ENCODE measurements at regions not wholly inside any gene's neighbourhood (a gene's known extent, or its start where the extent isn't known, plus 50 kb on each side); places are given as distances from the start of the nearest gene placed in this dataset.

DNA sequence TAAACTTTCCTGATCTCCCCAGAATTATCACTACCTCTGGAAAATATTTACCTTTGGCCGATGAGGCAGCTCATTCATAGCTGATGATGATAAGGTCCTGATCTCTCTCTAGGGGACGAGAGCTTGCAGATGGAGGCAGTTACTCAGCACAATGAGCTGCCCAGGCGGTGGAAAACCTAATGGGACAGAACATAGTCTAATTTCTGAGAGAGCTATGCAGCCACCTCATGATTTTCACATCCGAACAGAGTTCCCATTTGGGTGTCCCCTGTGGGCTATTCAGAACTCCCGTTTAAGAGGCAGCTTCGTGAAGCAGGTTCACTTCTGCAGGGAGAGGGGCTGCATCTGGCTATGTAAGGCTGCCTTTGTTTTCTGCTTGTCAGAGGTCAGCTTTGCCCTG lies 724.6 kb upstream of the TMEM132C start:
- no peak for DNase-seq

DNA sequence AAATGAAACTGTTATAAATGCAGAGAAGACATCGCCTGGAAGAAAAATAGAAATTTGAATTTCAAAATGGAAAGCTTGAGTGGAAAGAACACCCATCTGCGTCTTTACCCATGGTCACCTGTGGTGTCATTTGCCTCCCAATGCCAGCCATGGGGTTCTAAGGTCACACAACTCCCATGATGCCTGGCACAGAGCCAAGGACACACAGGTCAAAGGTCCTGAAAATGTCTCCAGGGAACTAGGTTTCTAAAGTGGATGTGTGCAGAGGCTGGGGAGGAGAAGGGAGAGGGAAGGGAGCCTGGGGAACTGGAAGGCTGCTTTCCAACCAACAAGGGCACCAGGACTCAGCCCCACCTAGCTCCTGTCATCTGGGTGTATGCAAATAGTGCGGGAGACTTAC lies 724.0 kb upstream of the TMEM132C start:
- no peak for DNase-seq

DNA sequence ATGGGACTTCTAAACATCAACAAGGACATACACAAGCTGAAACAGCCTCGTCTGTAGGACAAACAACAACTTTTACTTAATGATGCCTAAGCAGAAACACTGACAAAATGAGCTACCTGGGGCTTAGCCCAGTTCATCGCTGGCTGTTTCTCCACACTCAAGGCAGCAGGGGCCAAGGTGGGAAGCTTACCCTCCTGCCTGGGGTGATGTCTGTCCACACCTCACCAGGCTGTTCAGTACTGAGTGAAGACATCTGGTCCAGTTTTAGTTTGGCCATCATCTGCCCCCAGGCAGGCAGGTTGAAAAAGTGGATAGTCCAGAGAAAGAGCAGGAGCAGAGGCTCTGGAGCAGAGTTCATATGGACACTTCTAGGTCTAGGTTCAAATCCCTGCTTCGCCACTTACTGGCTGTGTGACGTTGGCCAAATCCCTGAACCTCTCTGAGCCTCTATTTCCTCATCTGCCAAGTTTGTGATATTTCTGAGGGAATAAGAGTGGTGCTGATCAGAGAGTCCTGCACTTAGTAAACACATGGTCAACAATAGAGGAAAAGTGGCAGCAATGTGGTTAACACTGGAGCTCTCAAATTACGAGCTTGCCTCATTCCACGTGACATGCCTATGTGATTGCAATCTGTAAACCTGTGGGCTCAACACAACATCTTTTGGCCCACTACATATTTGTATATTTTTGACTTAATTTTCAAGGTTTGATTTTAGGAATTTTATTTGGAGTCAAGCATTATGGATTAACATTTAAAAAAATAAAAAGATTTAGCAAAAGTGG lies 720.1 kb upstream of the TMEM132C start:
- DNase-seq: no peak

DNA sequence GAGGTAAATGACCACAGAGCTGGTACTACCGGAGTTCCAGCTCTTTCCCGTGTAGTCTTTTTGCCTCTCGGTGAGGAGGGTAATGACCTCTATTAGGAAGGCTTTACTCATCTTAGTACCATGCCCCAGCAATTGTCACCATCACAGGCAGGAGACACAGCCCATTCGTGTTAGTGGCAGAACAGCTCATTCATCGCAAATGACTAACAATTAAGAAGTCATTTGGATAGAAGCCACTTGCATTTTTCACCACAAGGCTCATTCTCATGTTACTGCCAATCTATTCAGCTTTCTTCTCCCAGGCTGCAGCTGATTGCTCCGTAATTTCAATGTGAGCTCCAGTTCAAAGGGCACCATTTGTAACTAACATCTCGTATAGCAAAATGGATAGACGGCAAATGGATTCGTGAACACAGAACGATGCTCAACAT lies 718.8 kb upstream of the TMEM132C start:
- no peak for DNase-seq

DNA sequence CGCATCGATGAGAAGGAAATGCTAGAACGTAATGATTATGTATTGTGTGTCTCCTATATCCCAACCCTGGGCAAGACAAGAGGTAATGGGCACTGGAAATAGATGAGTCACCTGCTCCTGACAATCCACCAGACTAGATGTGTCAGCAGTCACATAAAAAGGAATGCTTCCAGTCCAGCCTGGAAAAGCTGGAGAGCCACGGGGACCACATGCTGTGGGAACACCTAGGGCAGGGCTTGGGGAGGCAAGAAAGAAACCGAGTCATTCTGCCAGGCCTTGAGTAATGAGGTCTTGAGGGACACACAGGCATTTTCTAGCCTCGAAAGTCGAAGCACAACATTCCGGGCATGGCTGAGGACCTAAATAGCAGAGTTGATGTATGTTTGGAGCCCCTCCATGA lies 716.7 kb upstream of the TMEM132C start:
- no peak for DNase-seq

DNA sequence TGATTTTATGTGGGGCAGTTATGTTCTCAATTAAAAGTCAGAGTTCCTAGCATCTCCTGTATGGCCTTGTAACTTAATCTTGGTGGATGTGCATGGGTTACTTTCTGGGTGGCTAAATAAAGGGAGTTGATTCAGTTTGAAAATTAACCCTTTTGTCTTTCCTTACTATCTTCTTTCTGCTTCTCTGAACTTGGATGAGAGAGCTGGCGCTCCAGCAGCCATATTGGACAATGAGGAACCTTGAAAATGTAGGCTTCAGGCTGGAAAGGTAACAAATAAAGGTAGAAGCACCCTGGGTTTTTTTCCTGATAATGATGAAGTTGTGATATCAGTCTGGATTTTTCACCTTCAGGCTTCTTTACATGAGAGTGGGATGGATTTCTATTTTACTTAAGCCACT lies 714.1 kb upstream of the TMEM132C start:
- no peak for DNase-seq

DNA sequence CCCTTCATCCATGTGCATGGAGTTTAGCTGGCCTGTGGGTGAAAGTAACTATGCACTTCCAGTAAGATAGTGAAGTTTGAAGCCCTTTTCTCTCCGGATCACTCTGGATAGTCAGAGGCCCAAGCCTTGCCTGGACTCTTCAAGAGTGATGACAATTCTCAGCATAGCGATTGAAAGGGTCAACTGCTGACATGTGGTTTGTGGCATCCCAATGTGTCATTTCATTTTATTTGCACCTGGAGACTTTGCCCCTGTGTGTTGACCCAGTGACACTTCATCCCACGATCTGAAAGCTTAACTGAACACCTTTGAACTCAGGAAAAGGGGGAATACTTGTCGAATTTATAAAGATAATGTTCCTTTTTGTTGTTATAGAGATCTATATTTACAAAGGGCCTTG lies 711.9 kb upstream of the TMEM132C start:
- no peak for DNase-seq

DNA sequence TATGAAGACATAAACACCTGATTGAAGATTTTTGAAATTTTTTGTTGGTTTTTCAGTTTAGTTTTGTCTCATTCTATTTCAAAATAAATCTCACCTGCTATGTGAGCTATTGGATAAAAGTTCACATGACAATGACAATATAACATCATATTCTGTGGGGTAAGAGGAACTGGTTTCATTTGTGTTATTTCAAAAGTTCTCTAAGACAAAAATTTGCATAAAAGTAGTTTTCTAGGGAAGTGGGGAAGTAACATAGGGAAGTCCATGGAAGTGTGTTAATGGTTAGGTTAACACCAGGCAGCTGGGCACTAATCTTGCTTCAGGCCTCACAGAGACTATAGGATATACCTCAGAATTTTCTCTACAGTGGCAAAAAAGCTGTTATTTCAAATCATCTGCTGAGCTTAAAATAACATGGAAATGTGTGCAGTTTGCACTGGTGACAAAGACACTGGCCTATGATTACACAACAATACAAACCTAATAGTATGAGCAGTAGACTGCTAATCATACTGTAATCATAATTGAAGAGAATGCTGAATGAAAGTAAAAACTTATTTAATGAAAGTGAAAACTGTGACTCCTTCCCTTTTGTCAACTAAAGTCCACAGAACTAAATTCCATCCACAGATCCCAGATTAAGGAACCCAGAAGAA lies 710.6 kb upstream of the TMEM132C start:
- peak; percentile 34 to 51 for DNase-seq

DNA sequence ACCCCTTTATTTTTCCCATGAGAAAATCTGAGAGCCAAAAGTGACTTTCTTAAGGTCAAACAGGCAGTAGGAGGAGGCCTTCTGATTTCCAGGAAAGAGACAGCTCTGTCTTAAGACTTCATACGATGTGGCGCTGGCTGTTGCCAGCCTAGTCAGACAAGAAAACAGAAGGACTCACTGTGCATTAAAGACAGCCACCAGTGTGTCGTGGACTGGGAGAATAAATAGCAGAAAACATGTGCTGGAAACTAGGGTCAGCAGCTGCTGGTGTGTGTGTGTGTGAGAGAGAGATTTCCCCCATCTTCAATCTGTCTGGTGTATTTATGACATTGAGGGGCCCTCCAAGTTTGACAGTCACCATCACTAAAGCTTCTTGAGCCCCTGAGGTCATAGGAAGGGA lies 708.6 kb upstream of the TMEM132C start:
- no peak for DNase-seq

DNA sequence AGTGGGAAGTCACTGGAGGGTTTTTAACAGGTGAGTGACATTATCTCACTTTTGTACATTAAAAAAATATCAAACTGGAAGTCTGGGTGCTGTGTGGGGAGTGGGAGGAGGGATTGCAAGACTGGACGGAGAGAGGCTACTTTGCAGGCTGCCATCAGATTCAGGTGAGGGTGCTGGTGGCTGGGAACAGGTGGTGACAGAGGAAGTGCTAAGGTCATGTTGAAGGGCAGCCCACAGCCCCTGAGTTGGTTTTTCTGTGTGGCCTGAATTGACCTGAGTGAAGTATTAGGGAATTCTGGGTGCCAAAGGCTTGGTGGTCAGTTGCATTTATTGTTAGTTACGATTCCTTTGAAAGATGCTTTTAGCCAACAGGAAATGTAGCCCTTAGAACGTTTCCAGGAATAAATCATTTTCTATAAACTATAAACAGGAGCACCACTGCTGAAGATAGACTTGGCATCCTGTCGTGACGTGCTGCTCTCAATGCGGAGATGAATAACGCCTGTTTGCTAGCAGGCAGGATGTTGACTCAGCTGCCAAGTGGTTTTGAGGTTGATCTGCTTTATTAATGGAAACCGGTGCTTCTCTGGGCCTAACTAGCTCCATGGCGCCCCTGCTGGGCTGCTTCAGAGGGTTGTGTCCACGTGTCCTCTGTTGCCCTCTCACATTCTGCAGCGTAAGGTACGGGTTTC lies 707.5 kb upstream of the TMEM132C start:
- peak in 1 of 2 donors; percentile 4 for DNase-seq

DNA sequence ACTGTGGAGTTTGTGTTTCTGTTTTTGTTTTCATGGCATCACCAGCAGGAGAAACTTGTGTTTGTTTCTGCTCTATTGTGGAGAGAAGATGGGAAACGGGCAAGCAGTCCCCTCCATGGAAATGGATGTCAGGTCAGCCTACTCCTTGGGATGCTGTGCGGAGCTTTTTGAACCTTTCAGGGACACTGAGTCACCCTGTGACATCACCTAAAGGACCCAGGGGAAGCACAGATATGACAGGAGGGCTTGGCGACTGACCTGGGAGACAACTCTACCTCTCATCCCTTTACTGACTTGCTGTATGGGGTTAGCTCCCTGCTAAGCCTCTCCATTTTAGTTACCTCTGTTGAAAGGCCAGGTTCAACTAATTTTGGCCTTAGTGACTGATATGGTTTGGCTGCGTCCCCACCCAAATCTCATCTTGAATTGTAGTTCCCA lies 706.9 kb upstream of the TMEM132C start:
- no peak for DNase-seq

DNA sequence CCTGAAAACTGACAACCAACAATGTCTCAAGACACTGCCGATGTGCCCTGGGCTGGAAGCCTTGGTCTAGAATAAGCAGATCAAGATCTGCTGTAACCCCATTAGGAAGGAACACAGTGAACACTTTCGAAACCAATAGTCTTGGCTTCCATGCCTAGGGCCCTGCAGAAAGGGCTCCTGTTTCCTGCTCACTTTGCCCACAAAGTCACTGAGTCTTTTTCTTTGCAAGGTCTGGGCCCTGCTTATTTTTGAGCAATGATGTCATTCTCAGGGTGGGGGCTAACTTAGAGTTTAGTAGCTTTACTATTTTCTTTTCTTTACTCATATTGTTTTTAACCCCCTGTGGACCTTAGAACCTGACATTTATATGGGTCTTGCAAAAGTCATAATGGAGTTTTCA lies 704.2 kb upstream of the TMEM132C start:
- no peak for DNase-seq

DNA sequence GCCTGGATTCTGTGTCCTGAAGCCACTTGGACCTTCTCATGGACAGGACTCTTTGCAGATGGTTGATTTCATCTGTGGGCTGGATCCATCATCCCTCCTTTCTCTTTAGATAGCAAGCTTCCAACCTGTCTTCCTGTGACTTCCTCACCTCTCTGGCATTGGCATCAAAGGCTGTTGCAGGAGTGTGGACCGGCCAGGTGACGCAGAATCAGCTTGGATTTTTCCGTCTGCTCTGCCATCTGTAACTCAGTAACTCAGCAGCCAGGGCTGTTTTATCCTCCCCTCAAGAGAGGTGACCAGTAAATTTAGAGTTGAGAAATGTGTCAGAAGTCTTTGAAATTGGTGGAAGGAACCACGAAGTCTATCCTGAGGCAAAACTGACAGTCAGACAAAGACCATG lies 701.7 kb upstream of the TMEM132C start:
- no peak for DNase-seq

DNA sequence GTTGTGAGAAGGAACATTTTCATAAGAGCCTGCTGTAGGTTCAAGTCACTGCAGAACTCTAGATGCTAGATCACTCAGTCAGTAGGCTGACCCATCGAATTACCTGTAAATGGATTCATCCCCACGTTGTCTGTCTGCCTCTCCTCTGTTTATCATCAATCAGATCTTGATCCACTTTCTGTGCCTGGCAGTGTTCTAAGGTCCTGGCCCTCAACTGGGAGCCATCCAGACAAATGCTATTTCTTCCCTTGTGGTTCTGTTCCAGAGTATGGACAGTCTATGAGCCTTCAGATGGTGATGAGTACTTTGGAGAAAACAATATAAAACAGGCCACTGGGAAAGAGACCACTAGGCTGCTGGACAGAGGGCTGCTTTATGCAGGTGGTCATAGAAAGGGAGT lies 699.4 kb upstream of the TMEM132C start:
- no peak for DNase-seq

DNA sequence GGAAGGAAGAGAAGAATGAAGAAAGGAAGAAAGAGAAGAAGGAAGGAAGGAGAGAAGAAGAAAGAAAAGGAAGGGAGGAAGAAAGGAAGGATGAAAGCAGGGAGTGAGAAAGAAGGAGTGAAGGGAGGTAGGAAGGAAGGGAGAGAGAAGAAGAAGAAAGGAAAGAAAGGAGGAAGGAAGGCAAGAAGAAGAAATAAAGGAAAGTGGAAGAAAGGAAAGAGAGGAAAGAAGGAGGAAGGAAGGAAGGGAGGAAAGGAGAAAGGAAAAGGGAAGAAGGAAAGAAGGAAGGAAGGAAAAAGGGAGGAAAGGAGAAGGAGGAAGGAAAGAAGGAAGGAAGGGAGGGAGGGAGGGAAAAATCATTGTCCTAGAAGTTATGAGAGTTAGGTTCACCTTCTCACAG lies 696.6 kb upstream of the TMEM132C start:
- no peak for DNase-seq

DNA sequence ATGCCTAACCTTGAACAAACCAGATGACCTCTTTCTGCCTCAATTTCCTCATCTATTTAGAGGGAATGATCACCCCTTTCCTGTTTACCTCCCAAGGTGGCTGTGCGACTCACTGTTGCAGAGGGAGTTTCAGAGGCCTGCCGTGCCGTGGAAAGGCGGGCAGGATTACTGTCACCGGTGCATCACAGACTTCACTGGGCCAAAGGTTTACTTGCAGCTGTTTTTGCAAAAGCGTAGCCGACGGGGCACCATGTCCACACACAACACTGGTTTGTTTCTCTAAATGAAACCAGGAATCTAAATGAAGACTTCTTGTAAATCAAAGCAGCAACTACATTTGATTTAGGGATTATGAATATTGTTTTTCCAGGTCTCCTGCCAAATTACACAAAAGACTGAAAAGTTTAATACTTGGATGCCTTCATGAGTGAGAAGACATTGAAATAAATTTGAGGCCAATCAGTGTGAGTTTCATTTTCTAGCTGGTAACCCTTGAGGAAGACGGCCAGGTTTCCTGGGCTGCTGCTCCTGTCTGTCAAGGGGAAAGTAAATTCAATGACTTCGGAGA lies 696.1 kb upstream of the TMEM132C start:
- no peak for DNase-seq

DNA sequence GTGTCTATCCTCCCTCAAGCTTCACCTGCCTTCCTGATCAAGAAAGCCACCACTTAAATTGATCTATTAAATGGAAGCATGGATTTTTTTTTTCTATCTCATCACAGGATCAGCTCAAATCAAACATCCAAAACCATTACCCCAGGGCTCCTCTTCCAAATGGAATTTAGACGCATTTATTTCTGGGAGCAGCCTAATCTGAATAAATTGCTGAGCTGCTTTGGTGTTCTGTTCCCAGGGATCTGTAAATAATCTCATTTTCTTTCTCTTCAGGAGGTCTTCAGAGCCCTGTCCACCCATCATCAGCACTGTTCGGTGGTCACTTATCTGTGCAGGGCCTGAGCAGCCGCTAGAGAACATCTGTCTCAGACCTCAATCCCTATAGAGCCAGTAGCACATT lies 695.4 kb upstream of the TMEM132C start:
- DNase-seq: no peak

DNA sequence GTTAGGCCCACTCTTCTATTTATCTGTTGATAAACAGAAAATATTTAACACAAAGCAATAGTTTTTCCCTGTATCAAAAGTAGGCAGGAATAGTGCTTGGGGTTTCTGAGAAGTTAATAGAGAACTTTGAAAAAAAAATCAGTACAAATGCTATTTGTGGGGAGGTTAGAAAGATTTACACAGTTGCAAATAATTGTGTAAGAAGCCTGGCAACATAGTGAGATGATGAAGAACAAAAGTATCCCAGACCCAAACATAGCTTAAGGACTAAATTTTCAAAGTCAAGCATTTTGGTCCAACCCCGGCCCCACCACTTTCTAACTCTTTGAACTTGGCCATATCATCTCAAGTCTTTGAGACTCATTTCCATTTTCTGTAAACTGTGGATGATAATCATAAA lies 687.5 kb upstream of the TMEM132C start:
- DNase-seq: no peak

DNA sequence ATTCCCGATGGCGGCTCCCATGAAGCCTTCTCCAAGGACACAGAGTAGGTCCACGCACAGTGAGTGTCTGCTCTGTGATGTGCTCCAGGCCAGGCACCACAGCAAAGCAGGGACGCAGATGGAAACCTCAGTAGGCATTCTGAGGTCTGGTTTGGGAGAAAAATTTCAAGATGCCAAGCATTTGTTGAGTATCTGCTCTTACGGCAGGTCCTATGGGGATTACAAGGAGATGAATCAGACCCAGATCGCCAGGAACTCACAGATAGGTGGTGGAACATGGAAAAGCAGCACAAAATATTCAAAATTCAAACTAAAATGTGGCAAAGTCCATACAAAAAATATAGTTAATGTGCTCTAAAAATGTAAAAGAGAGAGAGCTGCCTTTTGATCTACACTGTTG lies 684.9 kb upstream of the TMEM132C start:
- DNase-seq: no peak

DNA sequence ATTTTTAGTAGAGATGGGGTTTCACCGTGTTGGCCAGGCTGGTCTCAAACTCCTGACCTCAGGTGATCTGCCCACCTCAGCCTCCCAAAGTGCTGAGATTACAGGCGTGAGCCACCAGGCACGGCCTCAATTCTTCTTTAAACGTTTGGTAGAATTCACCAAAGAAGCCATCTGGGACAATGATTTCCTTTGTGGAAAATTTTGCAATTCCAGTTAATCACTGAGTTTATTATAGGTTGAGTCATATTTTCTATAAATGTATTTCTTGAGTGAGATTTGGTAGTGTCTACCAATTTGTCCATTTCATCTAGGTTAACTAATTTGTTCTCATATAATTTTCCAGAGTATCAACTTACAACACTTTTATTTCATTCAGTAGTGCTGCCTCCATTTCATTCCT lies 683.9 kb upstream of the TMEM132C start:
- no peak for DNase-seq

DNA sequence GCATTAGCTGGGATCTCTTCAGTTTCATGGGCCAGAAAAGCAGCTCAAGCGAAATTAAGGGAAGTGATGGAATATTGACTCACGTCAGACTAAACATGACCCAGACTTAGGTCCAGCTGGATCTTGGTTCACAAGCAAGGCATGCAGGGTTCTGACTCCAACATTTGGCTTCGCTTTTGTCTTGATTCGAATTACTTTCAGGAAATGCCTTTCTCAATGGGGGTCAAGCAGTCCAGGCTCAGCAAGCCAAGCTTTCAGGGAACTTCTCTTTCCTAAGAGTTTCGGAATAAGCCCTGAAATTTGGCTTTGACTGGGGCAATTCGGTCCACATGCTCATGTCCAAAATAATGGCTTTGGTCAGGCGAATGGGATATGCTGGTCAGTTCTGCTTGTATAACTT lies 678.7 kb upstream of the TMEM132C start:
- no peak for DNase-seq

DNA sequence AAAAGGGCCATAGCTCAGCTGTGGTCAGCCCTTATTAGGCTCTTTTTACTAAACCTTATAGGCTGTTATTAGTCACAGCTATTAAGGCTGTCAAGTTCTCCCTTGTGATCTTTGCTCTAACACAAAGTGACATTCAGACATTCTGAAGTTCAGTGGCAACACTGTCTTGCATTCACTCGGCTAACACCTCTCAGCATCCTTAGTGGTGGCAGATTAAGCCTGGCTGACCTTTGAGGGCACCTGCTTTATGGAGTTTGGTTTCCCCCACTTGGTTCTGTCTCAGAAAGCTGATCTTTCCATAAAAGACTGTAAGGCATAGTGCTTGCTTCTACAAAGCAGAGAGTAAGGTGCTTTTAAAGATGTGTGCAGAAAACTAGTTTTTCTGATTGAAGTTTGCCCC lies 677.4 kb upstream of the TMEM132C start:
- DNase-seq: no peak

DNA sequence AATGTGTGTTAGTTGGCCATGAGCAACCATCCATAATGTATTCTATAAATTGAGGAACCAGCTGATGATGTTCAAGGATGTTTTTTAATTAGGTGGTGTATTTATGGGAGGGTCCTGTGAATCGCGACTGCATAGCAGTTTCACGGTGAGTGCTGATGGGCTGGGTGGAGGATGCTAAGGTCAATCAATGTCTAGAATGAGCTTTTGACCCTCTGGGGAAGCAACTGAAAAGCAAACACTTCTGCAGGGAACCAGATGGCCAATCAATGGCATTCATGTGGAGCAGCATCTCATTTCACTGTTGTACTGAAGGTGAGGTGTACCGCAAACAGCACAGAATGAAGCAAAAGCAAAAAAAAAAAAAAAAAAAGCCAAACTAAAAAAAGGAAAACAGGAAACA lies 676.1 kb upstream of the TMEM132C start:
- no peak for DNase-seq

DNA sequence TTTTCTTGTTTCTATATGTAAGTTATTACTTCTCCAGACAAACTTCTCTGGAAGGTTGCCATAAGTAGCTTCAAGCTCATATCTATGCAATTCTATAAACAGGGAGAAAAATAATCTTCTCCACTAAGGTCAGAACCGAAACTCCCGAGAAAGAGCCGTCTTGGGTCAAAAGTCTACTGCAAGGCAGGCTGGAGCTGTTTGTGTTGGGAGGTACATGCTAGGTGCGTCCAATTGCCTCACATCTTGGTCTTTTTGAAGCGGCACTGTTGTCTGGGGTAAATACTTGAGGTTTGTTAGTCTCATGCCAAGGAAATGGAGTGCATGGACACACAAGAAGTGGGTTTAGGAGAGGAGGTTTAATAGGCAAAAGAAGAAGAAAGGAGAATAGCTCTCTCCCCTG lies 674.7 kb upstream of the TMEM132C start:
- no peak for DNase-seq
